GM06990 (cell line): ENCODE measurements at regions not wholly inside any gene's neighbourhood (a gene's known extent, or its start where the extent isn't known, plus 50 kb on each side); places are given as distances from the start of the nearest gene placed in this dataset.
"Not testable (repeated sequence)": the region's sequence is repeated elsewhere in the genome, so short reads cannot be mapped to it uniquely, and the experiment has no call there.

Source experiments
- DNase-seq: peaks from one replicate; pipeline ENCODE4 v3.0.0-alpha.2; 2011; ENCODE audit not compliant: insufficient read length; ENCODE audit errors: extremely low read depth
- H3K27me3 ChIP-seq: replicated peaks from 2 replicates; pipeline ENCODE4 v1.6.0; 2011; ENCODE audit warnings: low read length; ENCODE audit not compliant: control insufficient read depth, insufficient read depth
- H3K36me3 ChIP-seq: 2 replicates; pipeline ENCODE4 v1.5.1; 2011; ENCODE audit warnings: low read length; ENCODE audit not compliant: control insufficient read depth, insufficient read depth
- H3K4me3 ChIP-seq: replicated peaks from 2 replicates; pipeline ENCODE4 v1.5.1; 2011; ENCODE audit warnings: low read depth, mild to moderate bottlenecking, control low read depth, low read length
- TF ChIP-seq, protein P1 (sequence below): IDR thresholded peaks from 2 replicates; pipeline ENCODE4 v1.5.1; 2011; ENCODE audit warnings: low read length, control low read depth, mild to moderate bottlenecking, inconsistent platforms; ENCODE audit not compliant: insufficient read depth, poor library complexity, severe bottlenecking

DNA sequence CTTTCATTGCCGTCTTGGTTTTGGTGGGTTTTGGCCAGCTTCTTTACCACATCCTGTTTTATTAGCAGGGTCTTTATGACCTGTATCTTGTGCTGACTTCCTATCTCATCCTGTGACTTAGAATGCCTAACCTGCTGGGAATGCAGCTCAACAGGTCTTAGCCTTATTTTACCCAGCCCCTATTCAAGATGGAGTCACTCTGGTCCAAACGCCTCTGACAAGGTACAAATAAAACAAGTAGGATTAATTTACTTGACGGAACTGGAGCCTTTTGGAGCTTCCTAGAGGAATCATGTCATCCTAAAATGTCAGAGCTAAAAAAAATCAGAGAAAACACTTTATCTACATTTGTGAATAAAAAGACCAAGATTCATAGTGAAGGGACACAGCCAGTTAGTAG is 66.2 kb upstream of the ATXN3L start:
- H3K36me3 ChIP-seq, result no peaks in the 10 kb centered on the region
- no peaks in the 10 kb centered on the region for H3K27me3 ChIP-seq
- no peak for DNase-seq
- TF ChIP-seq, protein P1, sequence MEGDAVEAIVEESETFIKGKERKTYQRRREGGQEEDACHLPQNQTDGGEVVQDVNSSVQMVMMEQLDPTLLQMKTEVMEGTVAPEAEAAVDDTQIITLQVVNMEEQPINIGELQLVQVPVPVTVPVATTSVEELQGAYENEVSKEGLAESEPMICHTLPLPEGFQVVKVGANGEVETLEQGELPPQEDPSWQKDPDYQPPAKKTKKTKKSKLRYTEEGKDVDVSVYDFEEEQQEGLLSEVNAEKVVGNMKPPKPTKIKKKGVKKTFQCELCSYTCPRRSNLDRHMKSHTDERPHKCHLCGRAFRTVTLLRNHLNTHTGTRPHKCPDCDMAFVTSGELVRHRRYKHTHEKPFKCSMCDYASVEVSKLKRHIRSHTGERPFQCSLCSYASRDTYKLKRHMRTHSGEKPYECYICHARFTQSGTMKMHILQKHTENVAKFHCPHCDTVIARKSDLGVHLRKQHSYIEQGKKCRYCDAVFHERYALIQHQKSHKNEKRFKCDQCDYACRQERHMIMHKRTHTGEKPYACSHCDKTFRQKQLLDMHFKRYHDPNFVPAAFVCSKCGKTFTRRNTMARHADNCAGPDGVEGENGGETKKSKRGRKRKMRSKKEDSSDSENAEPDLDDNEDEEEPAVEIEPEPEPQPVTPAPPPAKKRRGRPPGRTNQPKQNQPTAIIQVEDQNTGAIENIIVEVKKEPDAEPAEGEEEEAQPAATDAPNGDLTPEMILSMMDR, result no peak
- no peak overlapping the region for H3K4me3 ChIP-seq

DNA sequence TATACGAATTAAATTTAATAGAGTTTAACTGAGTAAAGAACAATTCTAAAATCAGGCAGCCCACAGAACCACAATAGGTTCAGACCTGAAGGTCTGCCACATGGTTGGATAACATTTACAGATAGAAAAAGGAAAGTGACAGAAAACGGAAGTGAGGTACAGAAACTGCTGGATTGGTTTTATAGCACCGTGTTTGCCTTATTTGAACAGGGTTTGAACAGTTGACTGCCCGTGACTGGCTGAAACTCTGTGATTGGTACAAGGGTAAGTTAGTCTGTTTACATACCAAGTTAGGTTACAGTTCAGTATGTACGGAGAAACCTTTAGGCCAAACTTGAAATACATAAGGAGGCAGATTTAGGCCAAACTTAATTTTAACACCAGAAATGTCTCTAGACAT is 64.1 kb upstream of the ATXN3L start:
- TF ChIP-seq, protein P1, result no peak
- no peak for DNase-seq
- H3K36me3 ChIP-seq, result no peaks in the 10 kb centered on the region
- no peaks in the 10 kb centered on the region for H3K27me3 ChIP-seq
- no peak overlapping the region for H3K4me3 ChIP-seq

GRCh38 chrX:13381514-13381913 is 61.7 kb upstream of the ATXN3L start:
- DNase-seq, result no peak
- no peaks in the 10 kb centered on the region for H3K36me3 ChIP-seq
- H3K4me3 ChIP-seq, result no peak overlapping the region
- no peaks in the 10 kb centered on the region for H3K27me3 ChIP-seq
- TF ChIP-seq, protein P1, result no peak

DNA sequence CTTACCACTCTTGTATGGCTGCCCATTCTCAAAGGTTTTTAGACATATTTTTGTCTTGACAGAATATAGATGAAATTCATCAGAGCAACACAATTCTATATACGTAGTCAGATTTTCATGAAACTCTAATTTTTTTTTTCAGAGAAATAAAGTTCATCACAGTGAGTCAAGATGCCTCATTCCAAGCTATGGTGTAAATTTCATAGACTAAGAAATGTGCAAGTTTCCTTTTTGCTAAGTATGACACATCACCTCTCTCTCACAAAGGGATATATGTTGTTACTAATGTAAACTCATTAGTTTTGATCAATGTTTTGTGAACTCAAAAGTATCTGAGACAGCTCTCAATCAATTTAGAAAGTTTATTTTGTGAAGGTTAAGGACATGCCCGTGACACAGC is 60.4 kb upstream of the ATXN3L start:
- DNase-seq, result no peak
- H3K4me3 ChIP-seq, result no peak overlapping the region
- H3K27me3 ChIP-seq, result no peaks in the 10 kb centered on the region
- H3K36me3 ChIP-seq, result no peaks in the 10 kb centered on the region
- TF ChIP-seq, protein P1, result no peak

- H3K36me3 ChIP-seq, H3K27me3 ChIP-seq, DNase-seq, H3K4me3 ChIP-seq: not testable (repeated sequence)
Measured at GRCh38 chrX:13378562-13379518, 59.0 kb upstream of the ATXN3L start.

DNA sequence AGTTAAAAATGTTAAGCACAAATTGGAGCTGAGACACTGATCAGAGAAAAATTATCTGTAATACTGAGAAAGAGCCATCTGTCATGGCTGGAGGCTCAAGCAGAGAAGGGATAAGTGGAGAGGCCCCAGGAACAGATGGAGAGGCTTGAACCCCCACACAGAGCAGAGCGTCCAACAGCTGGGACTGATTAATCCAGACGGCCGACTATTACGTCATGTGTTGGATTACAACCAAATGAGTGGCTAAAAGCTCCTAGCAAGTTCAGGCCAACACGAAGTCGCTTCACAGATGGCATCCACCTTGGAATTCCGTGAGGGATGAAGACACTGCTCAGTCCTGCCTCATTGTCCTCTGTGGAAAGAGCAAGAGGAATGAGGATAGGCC is 57.7 kb upstream of the ATXN3L start:
- H3K4me3 ChIP-seq, result no peak overlapping the region
- no peak for DNase-seq
- no peaks in the 10 kb centered on the region for H3K36me3 ChIP-seq
- H3K27me3 ChIP-seq, result no peaks in the 10 kb centered on the region
- TF ChIP-seq, protein P1, result no peak
